ENCODE measurements at regions not wholly inside any gene's neighbourhood (a gene's known extent, or its start where the extent isn't known, plus 50 kb on each side); places are given as distances from the start of the nearest gene placed in this dataset.
A peak's percentile ranks its signal among the peaks of the same experiment; 100 is the strongest.

- TF ChIP-seq CTCF (IDR thresholded peaks at IDR 0.05; ENCODE audit: control insufficient read depth, insufficient read depth, low read depth, low read length, missing control alignments): no peak
- no peak for DNase-seq (ENCODE audit: low read depth)
- no peak overlapping the region for H3K4me3 ChIP-seq (ENCODE audit: control insufficient read depth, low read depth, low read length)
Observed at GRCh38 chr1:209262631-209263030, 320.9 kb upstream of the CAMK1G start.

GRCh38 chr1:209265301-209265700 is 318.2 kb upstream of the CAMK1G start:
- H3K4me3 ChIP-seq (ENCODE audit: control insufficient read depth, low read depth, low read length): no peak overlapping the region
- no peak for TF ChIP-seq CTCF (IDR thresholded peaks at IDR 0.05; ENCODE audit: control insufficient read depth, insufficient read depth, low read depth, low read length, missing control alignments)
- DNase-seq (ENCODE audit: low read depth): no peak

- peak; percentile 14 for DNase-seq (ENCODE audit: low read depth)
- no peak overlapping the region for H3K4me3 ChIP-seq (ENCODE audit: control insufficient read depth, low read depth, low read length)
- TF ChIP-seq CTCF (IDR thresholded peaks at IDR 0.05; ENCODE audit: control insufficient read depth, insufficient read depth, low read depth, low read length, missing control alignments): no peak
Observed at GRCh38 chr1:209266590-209267205, 316.8 kb upstream of the CAMK1G start.

- no peak for DNase-seq (ENCODE audit: low read depth)
- no peak overlapping the region for H3K4me3 ChIP-seq (ENCODE audit: control insufficient read depth, low read depth, low read length)
Observed at GRCh38 chr1:209267968-209268367, 315.5 kb upstream of the CAMK1G start.

GRCh38 chr1:209268479-209268878 is 315.0 kb upstream of the CAMK1G start:
- DNase-seq (ENCODE audit: low read depth): no peak
- TF ChIP-seq CTCF (IDR thresholded peaks at IDR 0.05; ENCODE audit: control insufficient read depth, insufficient read depth, low read depth, low read length, missing control alignments): no peak
- no peak overlapping the region for H3K4me3 ChIP-seq (ENCODE audit: control insufficient read depth, low read depth, low read length)

More at GRCh38 chr1:209267968-209268367, 315.5 kb upstream of the CAMK1G start:
- no peak for TF ChIP-seq CTCF (IDR thresholded peaks at IDR 0.05; ENCODE audit: control insufficient read depth, insufficient read depth, low read depth, low read length, missing control alignments)

GRCh38 chr1:209276321-209276720 is 307.2 kb upstream of the CAMK1G start:
- no peak for DNase-seq (ENCODE audit: low read depth)
- H3K4me3 ChIP-seq (ENCODE audit: control insufficient read depth, low read depth, low read length): no peak overlapping the region
- TF ChIP-seq CTCF (IDR thresholded peaks at IDR 0.05; ENCODE audit: control insufficient read depth, insufficient read depth, low read depth, low read length, missing control alignments): no peak

All from AG09309 (cell line).